ENCODE measurements at regions not wholly inside any gene's neighbourhood (a gene's known extent, or its start where the extent isn't known, plus 50 kb on each side); places are given as distances from the start of the nearest gene placed in this dataset.
"Not testable (repeated sequence)": the region's sequence is repeated elsewhere in the genome, so short reads cannot be mapped to it uniquely, and the experiment has no call there.

- Histone ChIP-seq H3K4me3 (ENCODE audit: low read depth in 1 of 2, low read length in 2 of 2) (no peak overlapping the region), H3K4me1 (ENCODE audit: insufficient read depth, low read length) (no peaks in the 10 kb centered on the region), H3K36me3 (ENCODE audit: insufficient read depth, low read length) (no peaks in the 10 kb centered on the region), H3K27ac (ENCODE audit: low read depth, low read length) (no peak overlapping the region), H3K27me3 (ENCODE audit: control insufficient read depth in 1 of 2, insufficient read depth in 2 of 2, low read length in 2 of 2) (no peaks in the 10 kb centered on the region), H3K9me3 (ENCODE audit: low read length) (no peaks in the 10 kb centered on the region), H3K9ac (ENCODE audit: low read length) (no peak overlapping the region)
Observed at GRCh38 chr14:22266142-22266442, 322.9 kb downstream of the DAD1 start.

- H3K27ac ChIP-seq (ENCODE audit: low read depth, low read length): no peak overlapping the region
- no peaks in the 10 kb centered on the region for H3K4me1 ChIP-seq (ENCODE audit: insufficient read depth, low read length)
- no peak overlapping the region for H3K4me3 ChIP-seq (ENCODE audit: low read depth in 1 of 2, low read length in 2 of 2)
- no peaks in the 10 kb centered on the region for H3K36me3 ChIP-seq (ENCODE audit: insufficient read depth, low read length)
- no peaks in the 10 kb centered on the region for H3K9me3 ChIP-seq (ENCODE audit: low read length)
- no peaks in the 10 kb centered on the region for H3K27me3 ChIP-seq (ENCODE audit: control insufficient read depth in 1 of 2, insufficient read depth in 2 of 2, low read length in 2 of 2)
- no peak overlapping the region for H3K9ac ChIP-seq (ENCODE audit: low read length)
Observed at GRCh38 chr14:22265319-22266141, 323.5 kb downstream of the DAD1 start.

- no peak overlapping the region for H3K4me3 ChIP-seq (ENCODE audit: low read depth in 1 of 2, low read length in 2 of 2)
- H3K9me3 ChIP-seq (ENCODE audit: low read length): no peaks in the 10 kb centered on the region
- H3K36me3 ChIP-seq (ENCODE audit: insufficient read depth, low read length): no peaks in the 10 kb centered on the region
- no peaks in the 10 kb centered on the region for H3K4me1 ChIP-seq (ENCODE audit: insufficient read depth, low read length)
- H3K27ac ChIP-seq (ENCODE audit: low read depth, low read length): no peak overlapping the region
- H3K9ac ChIP-seq (ENCODE audit: low read length): no peak overlapping the region
- H3K27me3 ChIP-seq (ENCODE audit: control insufficient read depth in 1 of 2, insufficient read depth in 2 of 2, low read length in 2 of 2): no peaks in the 10 kb centered on the region
Observed at GRCh38 chr14:22264759-22265158, 324.3 kb downstream of the DAD1 start.

GRCh38 chr14:22263961-22264360 is 325.1 kb downstream of the DAD1 start:
- Histone ChIP-seq H3K36me3 (ENCODE audit: insufficient read depth, low read length) (no peaks in the 10 kb centered on the region), H3K9ac (ENCODE audit: low read length) (no peak overlapping the region), H3K4me3 (ENCODE audit: low read depth in 1 of 2, low read length in 2 of 2) (no peak overlapping the region), H3K9me3 (ENCODE audit: low read length) (no peaks in the 10 kb centered on the region), H3K27me3 (ENCODE audit: control insufficient read depth in 1 of 2, insufficient read depth in 2 of 2, low read length in 2 of 2) (no peaks in the 10 kb centered on the region), H3K27ac (ENCODE audit: low read depth, low read length) (no peak overlapping the region), H3K4me1 (ENCODE audit: insufficient read depth, low read length) (no peaks in the 10 kb centered on the region)

- Histone ChIP-seq H3K27me3 (ENCODE audit: control insufficient read depth in 1 of 2, insufficient read depth in 2 of 2, low read length in 2 of 2) (no peaks in the 10 kb centered on the region), H3K4me3 (ENCODE audit: low read depth in 1 of 2, low read length in 2 of 2) (no peak overlapping the region), H3K36me3 (ENCODE audit: insufficient read depth, low read length) (no peaks in the 10 kb centered on the region), H3K4me1 (ENCODE audit: insufficient read depth, low read length) (no peaks in the 10 kb centered on the region), H3K9ac (ENCODE audit: low read length) (no peak overlapping the region), H3K9me3 (ENCODE audit: low read length) (no peaks in the 10 kb centered on the region), H3K27ac (ENCODE audit: low read depth, low read length) (no peak overlapping the region)
Observed at GRCh38 chr14:22262881-22263280, 326.1 kb downstream of the DAD1 start.

- Histone ChIP-seq H3K4me1 (ENCODE audit: insufficient read depth, low read length) (no peaks in the 10 kb centered on the region), H3K4me3 (ENCODE audit: low read depth in 1 of 2, low read length in 2 of 2) (no peak overlapping the region), H3K36me3 (ENCODE audit: insufficient read depth, low read length) (no peaks in the 10 kb centered on the region), H3K27me3 (ENCODE audit: control insufficient read depth in 1 of 2, insufficient read depth in 2 of 2, low read length in 2 of 2) (no peaks in the 10 kb centered on the region), H3K27ac (ENCODE audit: low read depth, low read length) (no peak overlapping the region), H3K9ac (ENCODE audit: low read length) (no peak overlapping the region), H3K9me3 (ENCODE audit: low read length) (no peaks in the 10 kb centered on the region)
Observed at GRCh38 chr14:22255017-22255950, 333.7 kb downstream of the DAD1 start.

- Histone ChIP-seq H3K9ac (ENCODE audit: low read length) (no peak overlapping the region), H3K4me1 (ENCODE audit: insufficient read depth, low read length) (no peaks in the 10 kb centered on the region), H3K4me3 (ENCODE audit: low read depth in 1 of 2, low read length in 2 of 2) (no peak overlapping the region), H3K36me3 (ENCODE audit: insufficient read depth, low read length) (no peaks in the 10 kb centered on the region), H3K27me3 (ENCODE audit: control insufficient read depth in 1 of 2, insufficient read depth in 2 of 2, low read length in 2 of 2) (no peaks in the 10 kb centered on the region), H3K9me3 (ENCODE audit: low read length) (no peaks in the 10 kb centered on the region), H3K27ac (ENCODE audit: low read depth, low read length) (no peak overlapping the region)
Observed at GRCh38 chr14:22252686-22253085, 336.3 kb downstream of the DAD1 start.

- H3K4me3 ChIP-seq (ENCODE audit: low read depth in 1 of 2, low read length in 2 of 2): no peak overlapping the region
- H3K27me3 ChIP-seq (ENCODE audit: control insufficient read depth in 1 of 2, insufficient read depth in 2 of 2, low read length in 2 of 2): no peaks in the 10 kb centered on the region
- H3K27ac ChIP-seq (ENCODE audit: low read depth, low read length): no peak overlapping the region
- no peaks in the 10 kb centered on the region for H3K9me3 ChIP-seq (ENCODE audit: low read length)
- H3K9ac ChIP-seq (ENCODE audit: low read length): no peak overlapping the region
- H3K36me3 ChIP-seq (ENCODE audit: insufficient read depth, low read length): no peaks in the 10 kb centered on the region
- H3K4me1 ChIP-seq (ENCODE audit: insufficient read depth, low read length): no peaks in the 10 kb centered on the region
Observed at GRCh38 chr14:22251090-22251489, 337.9 kb downstream of the DAD1 start.

- Histone ChIP-seq H3K27me3 (ENCODE audit: control insufficient read depth in 1 of 2, insufficient read depth in 2 of 2, low read length in 2 of 2) (no peaks in the 10 kb centered on the region), H3K9me3 (ENCODE audit: low read length) (no peaks in the 10 kb centered on the region), H3K27ac (ENCODE audit: low read depth, low read length) (no peak overlapping the region), H3K36me3 (ENCODE audit: insufficient read depth, low read length) (no peaks in the 10 kb centered on the region), H3K4me3 (ENCODE audit: low read depth in 1 of 2, low read length in 2 of 2) (no peak overlapping the region), H3K4me1 (ENCODE audit: insufficient read depth, low read length) (no peaks in the 10 kb centered on the region), H3K9ac (ENCODE audit: low read length) (no peak overlapping the region)
Observed at GRCh38 chr14:22249770-22250169, 339.3 kb downstream of the DAD1 start.

- Histone ChIP-seq H3K4me3 (ENCODE audit: low read depth in 1 of 2, low read length in 2 of 2) (no peak overlapping the region), H3K4me1 (ENCODE audit: insufficient read depth, low read length) (no peaks in the 10 kb centered on the region)
Observed at GRCh38 chr14:22243971-22244581, 344.9 kb downstream of the DAD1 start.

GRCh38 chr14:22238320-22238719 is 350.7 kb downstream of the DAD1 start:
- H3K36me3 ChIP-seq (ENCODE audit: insufficient read depth, low read length); H3K9me3 ChIP-seq (ENCODE audit: low read length); H3K27me3 ChIP-seq (ENCODE audit: control insufficient read depth in 1 of 2, insufficient read depth in 2 of 2, low read length in 2 of 2); H3K27ac ChIP-seq (ENCODE audit: low read depth, low read length); H3K9ac ChIP-seq (ENCODE audit: low read length); H3K4me3 ChIP-seq (ENCODE audit: low read depth in 1 of 2, low read length in 2 of 2); H3K4me1 ChIP-seq (ENCODE audit: insufficient read depth, low read length): not testable (repeated sequence)

More at GRCh38 chr14:22243971-22244581, 344.9 kb downstream of the DAD1 start:
- Histone ChIP-seq H3K36me3 (ENCODE audit: insufficient read depth, low read length) (no peaks in the 10 kb centered on the region), H3K9ac (ENCODE audit: low read length) (no peak overlapping the region), H3K9me3 (ENCODE audit: low read length) (no peaks in the 10 kb centered on the region), H3K27me3 (ENCODE audit: control insufficient read depth in 1 of 2, insufficient read depth in 2 of 2, low read length in 2 of 2) (no peaks in the 10 kb centered on the region), H3K27ac (ENCODE audit: low read depth, low read length) (no peak overlapping the region)
